ENCODE measurements at regions not wholly inside any gene's neighbourhood (a gene's known extent, or its start where the extent isn't known, plus 50 kb on each side); places are given as distances from the start of the nearest gene placed in this dataset.
"Not testable (repeated sequence)": the region's sequence is repeated elsewhere in the genome, so short reads cannot be mapped to it uniquely, and the experiment has no call there.

- no peaks in the 10 kb centered on the region for H3K36me3 Mint-ChIP-seq (ENCODE audit: low read depth)
- H3K27me3 Mint-ChIP-seq (ENCODE audit: insufficient read depth, low read depth, poor library complexity), result no peaks in the 10 kb centered on the region
- no peak overlapping the region for H3K4me2 ChIP-seq
- H3K4me1 Mint-ChIP-seq, result no peaks in the 10 kb centered on the region
- no peak for DNase-seq (ENCODE audit: low spot score)
- no peak overlapping the region for H3K4me3 Mint-ChIP-seq
- no peak overlapping the region for H3K27ac ChIP-seq (ENCODE audit: low read depth)
- no peaks in the 10 kb centered on the region for H3F3A ChIP-seq (replicated peaks; ENCODE audit: low read depth)
- no peaks in the 10 kb centered on the region for H3K36me3 ChIP-seq (ENCODE audit: insufficient read depth)
- H2AFZ ChIP-seq, result no peak overlapping the region
- H4K20me1 ChIP-seq (replicated peaks; ENCODE audit: insufficient read depth), result no peaks in the 10 kb centered on the region
- H3K27me3 ChIP-seq (ENCODE audit: insufficient read depth), result no peaks in the 10 kb centered on the region
- no peak overlapping the region for H3K27ac Mint-ChIP-seq
- no peak for ATAC-seq
- peaks cover 6% of the 10 kb centered on the region; the same call in 1 of the 3 replicates for H3K9me3 Mint-ChIP-seq
- no peak overlapping the region for H3K4me3 ChIP-seq
- no peaks in the 10 kb centered on the region for H3K4me1 ChIP-seq (ENCODE audit: insufficient read depth)
- TF ChIP-seq, protein P1, sequence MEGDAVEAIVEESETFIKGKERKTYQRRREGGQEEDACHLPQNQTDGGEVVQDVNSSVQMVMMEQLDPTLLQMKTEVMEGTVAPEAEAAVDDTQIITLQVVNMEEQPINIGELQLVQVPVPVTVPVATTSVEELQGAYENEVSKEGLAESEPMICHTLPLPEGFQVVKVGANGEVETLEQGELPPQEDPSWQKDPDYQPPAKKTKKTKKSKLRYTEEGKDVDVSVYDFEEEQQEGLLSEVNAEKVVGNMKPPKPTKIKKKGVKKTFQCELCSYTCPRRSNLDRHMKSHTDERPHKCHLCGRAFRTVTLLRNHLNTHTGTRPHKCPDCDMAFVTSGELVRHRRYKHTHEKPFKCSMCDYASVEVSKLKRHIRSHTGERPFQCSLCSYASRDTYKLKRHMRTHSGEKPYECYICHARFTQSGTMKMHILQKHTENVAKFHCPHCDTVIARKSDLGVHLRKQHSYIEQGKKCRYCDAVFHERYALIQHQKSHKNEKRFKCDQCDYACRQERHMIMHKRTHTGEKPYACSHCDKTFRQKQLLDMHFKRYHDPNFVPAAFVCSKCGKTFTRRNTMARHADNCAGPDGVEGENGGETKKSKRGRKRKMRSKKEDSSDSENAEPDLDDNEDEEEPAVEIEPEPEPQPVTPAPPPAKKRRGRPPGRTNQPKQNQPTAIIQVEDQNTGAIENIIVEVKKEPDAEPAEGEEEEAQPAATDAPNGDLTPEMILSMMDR (conservative IDR thresholded peaks at IDR 0.05; ENCODE audit: low read depth in 2 of 2), result no peak
- TF ChIP-seq EZH2phosphoT487 (IDR thresholded peaks at IDR 0.05; ENCODE audit: unreplicated experiment), result no peak
- no peak for TF ChIP-seq STAT1 (IDR thresholded peaks at IDR 0.05; ENCODE audit: unreplicated experiment)
- no peak for TF ChIP-seq JUNB (IDR thresholded peaks at IDR 0.05; ENCODE audit: unreplicated experiment)
- TF ChIP-seq POLR2AphosphoS5 (IDR thresholded peaks at IDR 0.05; ENCODE audit: low read depth), result no peak
- no peak for TF ChIP-seq NANOG (IDR thresholded peaks at IDR 0.05; ENCODE audit: borderline replicate concordance)
- no peaks in the 10 kb centered on the region for H3K79me2 ChIP-seq (replicated peaks; ENCODE audit: insufficient read depth)
- no peaks in the 10 kb centered on the region for H3K9me2 ChIP-seq (ENCODE audit: insufficient read depth)
Measured at GRCh38 chr15:91357486-91357885, 257.4 kb downstream of the SV2B start.

DNA sequence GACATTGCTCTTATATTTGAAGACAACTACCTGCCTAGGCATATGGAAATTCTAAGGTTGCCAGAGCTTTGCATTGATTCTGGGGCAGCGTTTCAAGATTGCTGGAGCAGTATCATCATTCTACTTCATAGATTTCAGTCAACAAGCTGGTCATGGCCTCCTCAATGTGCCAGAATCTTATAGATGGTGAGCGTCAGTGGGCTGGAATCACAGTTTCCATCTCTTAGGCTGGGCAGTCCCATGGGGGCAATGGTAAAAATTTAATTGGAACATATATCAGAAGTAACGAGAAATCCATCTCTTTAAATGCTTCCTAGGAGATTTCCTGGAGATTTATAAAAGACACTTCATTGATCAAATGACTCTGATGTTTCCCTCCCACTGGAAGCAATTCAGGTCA is 258.3 kb downstream of the SV2B start:
- Histone ChIP-seq H3K79me2 (replicated peaks; ENCODE audit: insufficient read depth) (no peaks in the 10 kb centered on the region), H4K20me1 (replicated peaks; ENCODE audit: insufficient read depth) (no peaks in the 10 kb centered on the region), H3K36me3 (ENCODE audit: insufficient read depth) (no peaks in the 10 kb centered on the region), H3K9me2 (ENCODE audit: insufficient read depth) (no peaks in the 10 kb centered on the region), H3F3A (replicated peaks; ENCODE audit: low read depth) (no peaks in the 10 kb centered on the region), H3K4me3 (no peak overlapping the region), H3K4me1 (ENCODE audit: insufficient read depth) (no peaks in the 10 kb centered on the region), H3K27ac (ENCODE audit: low read depth) (no peak overlapping the region), H3K27me3 (ENCODE audit: insufficient read depth) (no peaks in the 10 kb centered on the region), H2AFZ (no peak overlapping the region), H3K4me2 (no peak overlapping the region)
- TF ChIP-seq STAT1 (IDR thresholded peaks at IDR 0.05; ENCODE audit: unreplicated experiment) (no peak), EZH2phosphoT487 (IDR thresholded peaks at IDR 0.05; ENCODE audit: unreplicated experiment) (no peak), ZNF331 (CRISPR knock-in tag; IDR thresholded peaks at IDR 0.05; ENCODE audit: low read depth) (no peak)
- TF ChIP-seq, protein P2, sequence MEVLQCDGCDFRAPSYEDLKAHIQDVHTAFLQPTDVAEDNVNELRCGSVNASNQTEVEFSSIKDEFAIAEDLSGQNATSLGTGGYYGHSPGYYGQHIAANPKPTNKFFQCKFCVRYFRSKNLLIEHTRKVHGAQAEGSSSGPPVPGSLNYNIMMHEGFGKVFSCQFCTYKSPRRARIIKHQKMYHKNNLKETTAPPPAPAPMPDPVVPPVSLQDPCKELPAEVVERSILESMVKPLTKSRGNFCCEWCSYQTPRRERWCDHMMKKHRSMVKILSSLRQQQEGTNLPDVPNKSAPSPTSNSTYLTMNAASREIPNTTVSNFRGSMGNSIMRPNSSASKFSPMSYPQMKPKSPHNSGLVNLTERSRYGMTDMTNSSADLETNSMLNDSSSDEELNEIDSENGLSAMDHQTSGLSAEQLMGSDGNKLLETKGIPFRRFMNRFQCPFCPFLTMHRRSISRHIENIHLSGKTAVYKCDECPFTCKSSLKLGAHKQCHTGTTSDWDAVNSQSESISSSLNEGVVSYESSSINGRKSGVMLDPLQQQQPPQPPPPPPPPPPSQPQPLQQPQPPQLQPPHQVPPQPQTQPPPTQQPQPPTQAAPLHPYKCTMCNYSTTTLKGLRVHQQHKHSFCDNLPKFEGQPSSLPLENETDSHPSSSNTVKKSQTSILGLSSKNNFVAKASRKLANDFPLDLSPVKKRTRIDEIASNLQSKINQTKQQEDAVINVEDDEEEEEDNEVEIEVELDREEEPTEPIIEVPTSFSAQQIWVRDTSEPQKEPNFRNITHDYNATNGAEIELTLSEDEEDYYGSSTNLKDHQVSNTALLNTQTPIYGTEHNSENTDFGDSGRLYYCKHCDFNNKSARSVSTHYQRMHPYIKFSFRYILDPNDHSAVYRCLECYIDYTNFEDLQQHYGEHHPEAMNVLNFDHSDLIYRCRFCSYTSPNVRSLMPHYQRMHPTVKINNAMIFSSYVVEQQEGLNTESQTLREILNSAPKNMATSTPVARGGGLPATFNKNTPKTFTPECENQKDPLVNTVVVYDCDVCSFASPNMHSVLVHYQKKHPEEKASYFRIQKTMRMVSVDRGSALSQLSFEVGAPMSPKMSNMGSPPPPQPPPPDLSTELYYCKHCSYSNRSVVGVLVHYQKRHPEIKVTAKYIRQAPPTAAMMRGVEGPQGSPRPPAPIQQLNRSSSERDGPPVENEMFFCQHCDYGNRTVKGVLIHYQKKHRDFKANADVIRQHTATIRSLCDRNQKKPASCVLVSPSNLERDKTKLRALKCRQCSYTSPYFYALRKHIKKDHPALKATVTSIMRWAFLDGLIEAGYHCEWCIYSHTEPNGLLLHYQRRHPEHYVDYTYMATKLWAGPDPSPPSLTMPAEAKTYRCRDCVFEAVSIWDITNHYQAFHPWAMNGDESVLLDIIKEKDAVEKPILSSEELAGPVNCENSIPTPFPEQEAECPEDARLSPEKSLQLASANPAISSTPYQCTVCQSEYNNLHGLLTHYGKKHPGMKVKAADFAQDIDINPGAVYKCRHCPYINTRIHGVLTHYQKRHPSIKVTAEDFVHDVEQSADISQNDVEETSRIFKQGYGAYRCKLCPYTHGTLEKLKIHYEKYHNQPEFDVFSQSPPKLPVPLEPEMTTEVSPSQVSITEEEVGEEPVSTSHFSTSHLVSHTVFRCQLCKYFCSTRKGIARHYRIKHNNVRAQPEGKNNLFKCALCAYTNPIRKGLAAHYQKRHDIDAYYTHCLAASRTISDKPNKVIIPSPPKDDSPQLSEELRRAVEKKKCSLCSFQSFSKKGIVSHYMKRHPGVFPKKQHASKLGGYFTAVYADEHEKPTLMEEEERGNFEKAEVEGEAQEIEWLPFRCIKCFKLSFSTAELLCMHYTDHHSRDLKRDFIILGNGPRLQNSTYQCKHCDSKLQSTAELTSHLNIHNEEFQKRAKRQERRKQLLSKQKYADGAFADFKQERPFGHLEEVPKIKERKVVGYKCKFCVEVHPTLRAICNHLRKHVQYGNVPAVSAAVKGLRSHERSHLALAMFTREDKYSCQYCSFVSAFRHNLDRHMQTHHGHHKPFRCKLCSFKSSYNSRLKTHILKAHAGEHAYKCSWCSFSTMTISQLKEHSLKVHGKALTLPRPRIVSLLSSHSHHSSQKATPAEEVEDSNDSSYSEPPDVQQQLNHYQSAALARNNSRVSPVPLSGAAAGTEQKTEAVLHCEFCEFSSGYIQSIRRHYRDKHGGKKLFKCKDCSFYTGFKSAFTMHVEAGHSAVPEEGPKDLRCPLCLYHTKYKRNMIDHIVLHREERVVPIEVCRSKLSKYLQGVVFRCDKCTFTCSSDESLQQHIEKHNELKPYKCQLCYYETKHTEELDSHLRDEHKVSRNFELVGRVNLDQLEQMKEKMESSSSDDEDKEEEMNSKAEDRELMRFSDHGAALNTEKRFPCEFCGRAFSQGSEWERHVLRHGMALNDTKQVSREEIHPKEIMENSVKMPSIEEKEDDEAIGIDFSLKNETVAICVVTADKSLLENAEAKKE (CRISPR knock-in tag; IDR thresholded peaks at IDR 0.05), result no peak
- Mint-ChIP-seq H3K4me3 (no peak overlapping the region), H3K4me1 (no peaks in the 10 kb centered on the region), H3K27ac (no peak overlapping the region), H3K9me3 (peaks cover 6% of the 10 kb centered on the region; the same call in 1 of the 3 replicates), H3K36me3 (ENCODE audit: low read depth) (no peaks in the 10 kb centered on the region), H3K27me3 (ENCODE audit: insufficient read depth, low read depth, poor library complexity) (no peaks in the 10 kb centered on the region)
- DNase-seq (ENCODE audit: low spot score), result no peak
- ATAC-seq, result no peak

GRCh38 chr15:91361696-91362095 is 261.6 kb downstream of the SV2B start:
- H3K36me3 Mint-ChIP-seq (ENCODE audit: low read depth); H3K27ac Mint-ChIP-seq; H3K4me3 ChIP-seq; H4K20me1 ChIP-seq (replicated peaks; ENCODE audit: insufficient read depth); H3K4me1 ChIP-seq (ENCODE audit: insufficient read depth); DNase-seq (ENCODE audit: low spot score); H3K4me2 ChIP-seq; H3K9me2 ChIP-seq (ENCODE audit: insufficient read depth); H3K27ac ChIP-seq (ENCODE audit: low read depth); H3K27me3 ChIP-seq (ENCODE audit: insufficient read depth); H3K4me3 Mint-ChIP-seq; H3F3A ChIP-seq (replicated peaks; ENCODE audit: low read depth); ATAC-seq; H3K4me1 Mint-ChIP-seq; H2AFZ ChIP-seq; H3K27me3 Mint-ChIP-seq (ENCODE audit: insufficient read depth, low read depth, poor library complexity); H3K79me2 ChIP-seq (replicated peaks; ENCODE audit: insufficient read depth); H3K36me3 ChIP-seq (ENCODE audit: insufficient read depth): not testable (repeated sequence)
- peaks cover 22% of the 10 kb centered on the region; the same call in 2 of the 3 replicates for H3K9me3 Mint-ChIP-seq
